AG20443 (cell line): ENCODE measurements at regions not wholly inside any gene's neighbourhood (a gene's known extent, or its start where the extent isn't known, plus 50 kb on each side); places are given as distances from the start of the nearest gene placed in this dataset.

Source experiments
- DNase-seq: peaks from one replicate; pipeline ENCODE4 v3.0.0; 2012; ENCODE audit warnings: low spot score, mixed read lengths

- no peak for DNase-seq
These were observed 504.9 kb upstream of the SEMA6D start for GRCh38 chr15:47212222-47213010.

GRCh38 chr15:47213883-47214282, 503.4 kb upstream of the SEMA6D start:
- no peak for DNase-seq

DNA sequence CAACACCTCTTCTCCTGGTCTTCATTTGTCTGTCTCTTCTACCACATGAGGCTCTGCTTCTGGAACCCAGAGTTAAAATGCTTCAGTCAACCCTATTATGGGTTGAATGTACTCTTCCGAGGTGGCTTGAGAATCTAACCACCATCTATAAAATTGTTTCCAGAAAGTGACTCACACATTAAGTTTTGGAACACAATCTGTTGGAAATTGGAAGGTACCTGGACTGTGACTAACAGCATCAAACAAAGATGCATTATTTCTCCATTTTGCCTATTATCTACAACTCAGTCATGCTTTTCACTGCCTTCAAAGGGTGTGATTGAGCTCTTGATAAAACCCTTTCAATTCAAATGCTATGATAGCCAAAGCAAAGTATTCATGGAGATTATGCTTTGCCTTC, 499.0 kb upstream of the SEMA6D start:
- DNase-seq: no peak

DNA sequence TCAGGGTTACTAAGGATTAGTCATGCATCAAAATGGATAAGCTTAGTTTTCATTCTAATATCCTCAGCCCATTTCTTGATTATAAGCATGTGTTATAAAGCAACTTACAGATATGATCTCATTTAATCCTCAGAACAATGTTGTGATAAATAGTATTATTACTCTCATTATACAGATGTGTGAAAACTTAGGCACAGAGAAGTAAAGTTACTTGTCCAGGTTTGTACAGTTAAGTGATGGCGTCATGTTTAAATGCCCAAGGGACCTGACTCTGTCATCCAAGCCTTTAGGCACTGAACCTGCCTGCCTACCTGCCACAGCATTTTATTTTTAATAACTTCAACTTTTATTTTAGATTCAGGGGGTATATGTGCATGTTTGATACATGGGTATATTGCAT, 472.9 kb upstream of the SEMA6D start:
- no peak for DNase-seq

DNA sequence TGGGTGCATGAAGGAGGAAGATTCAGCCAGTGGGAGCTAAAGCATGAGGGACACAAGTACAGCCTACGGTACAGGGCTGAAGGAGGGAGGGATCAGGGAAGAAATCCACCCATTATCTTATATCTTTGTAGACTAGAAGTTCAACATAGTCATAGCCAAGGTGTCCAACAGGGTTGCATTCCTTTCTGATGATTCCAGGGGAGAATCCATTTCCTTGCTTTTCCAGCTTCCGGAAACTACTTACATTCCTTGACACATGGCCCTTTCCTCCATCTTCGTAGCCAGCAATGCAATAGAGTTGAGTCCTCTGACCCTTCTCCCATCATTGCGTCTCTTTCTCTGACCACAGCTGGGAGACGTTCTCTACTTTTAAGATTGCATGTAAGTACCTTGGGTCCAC, 471.0 kb upstream of the SEMA6D start:
- no peak for DNase-seq

GRCh38 chr15:47258521-47258920, 458.8 kb upstream of the SEMA6D start:
- DNase-seq: no peak

DNA sequence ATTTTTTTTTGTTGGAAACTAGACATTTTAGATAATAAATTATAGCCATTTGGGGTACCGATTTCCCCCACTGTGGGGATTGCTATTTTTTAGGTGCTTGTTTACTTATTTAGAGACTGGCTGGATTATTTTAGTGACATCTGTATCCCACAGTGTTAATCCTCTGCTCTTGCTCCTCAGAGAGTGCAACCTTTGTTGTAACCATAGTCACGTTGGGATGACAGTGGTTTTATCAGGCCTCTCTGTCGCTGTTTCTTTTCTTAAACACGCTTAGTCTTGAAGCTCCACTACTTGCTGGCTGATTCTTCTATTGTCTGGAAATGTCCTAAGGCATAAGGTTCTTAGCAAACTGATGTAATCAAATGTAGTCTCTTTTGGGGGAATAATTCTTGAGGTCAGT, 451.6 kb upstream of the SEMA6D start:
- no peak for DNase-seq

- no peak for DNase-seq
These were observed 450.7 kb upstream of the SEMA6D start for GRCh38 chr15:47266566-47266965.

DNA sequence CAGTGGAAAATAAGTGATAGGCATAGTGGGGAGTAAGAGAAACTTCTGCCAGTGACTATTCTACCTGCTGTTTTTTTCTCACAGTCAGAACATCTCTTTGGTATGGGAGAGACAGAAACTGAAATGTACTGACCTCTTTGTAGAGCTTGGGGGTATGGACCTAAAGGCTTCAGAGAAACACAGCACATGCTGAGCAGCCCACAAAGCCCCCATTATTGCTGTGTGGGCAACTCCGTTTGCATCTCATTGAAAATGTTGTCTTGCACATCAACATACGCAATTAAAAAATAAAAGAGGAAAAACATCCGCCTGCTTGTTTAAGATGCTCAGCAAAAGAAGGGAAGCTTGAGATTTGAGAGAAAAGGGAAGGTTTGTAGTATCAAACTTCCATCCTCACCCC, 443.4 kb upstream of the SEMA6D start:
- DNase-seq: no peak

DNA sequence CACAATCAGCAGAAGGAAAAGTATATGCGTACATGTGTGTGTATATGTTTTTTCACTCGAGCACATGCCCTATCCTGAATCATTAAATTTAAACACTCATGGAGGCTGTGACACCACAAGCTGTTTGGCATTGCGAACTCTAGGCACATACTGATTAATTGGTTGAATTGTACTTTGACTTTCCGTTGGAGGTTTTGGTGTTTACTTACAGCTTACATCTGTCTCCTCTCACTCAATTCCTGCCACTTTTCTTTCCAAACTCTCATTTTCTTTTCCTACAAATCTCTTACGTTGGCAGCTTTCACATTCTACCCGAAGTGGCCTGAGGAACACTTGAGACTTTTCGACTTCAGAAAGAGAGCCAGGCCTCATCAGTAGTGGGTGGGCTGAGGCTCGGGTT, 434.1 kb upstream of the SEMA6D start:
- DNase-seq: no peak

GRCh38 chr15:47288794-47289193, 428.5 kb upstream of the SEMA6D start:
- no peak for DNase-seq

DNA sequence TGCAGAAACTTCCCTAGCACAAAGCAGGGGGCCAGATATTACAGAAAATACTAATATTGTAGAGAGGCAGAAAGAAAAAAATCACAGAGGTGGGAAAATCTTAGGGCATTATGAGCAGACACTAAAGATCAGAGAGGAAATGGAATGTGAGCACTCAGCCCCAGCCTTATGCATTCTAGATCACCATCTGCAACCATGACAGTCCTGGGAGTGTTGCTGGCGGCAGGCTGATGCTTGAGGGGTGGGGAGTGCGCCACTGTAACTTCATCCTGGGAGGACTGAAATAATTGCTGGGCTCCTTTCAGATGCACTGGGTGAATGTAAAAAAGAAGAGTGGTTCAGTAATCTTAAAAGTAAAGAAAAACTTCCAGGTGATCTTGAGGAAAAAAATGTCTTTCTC, 427.6 kb upstream of the SEMA6D start:
- DNase-seq: no peak

DNA sequence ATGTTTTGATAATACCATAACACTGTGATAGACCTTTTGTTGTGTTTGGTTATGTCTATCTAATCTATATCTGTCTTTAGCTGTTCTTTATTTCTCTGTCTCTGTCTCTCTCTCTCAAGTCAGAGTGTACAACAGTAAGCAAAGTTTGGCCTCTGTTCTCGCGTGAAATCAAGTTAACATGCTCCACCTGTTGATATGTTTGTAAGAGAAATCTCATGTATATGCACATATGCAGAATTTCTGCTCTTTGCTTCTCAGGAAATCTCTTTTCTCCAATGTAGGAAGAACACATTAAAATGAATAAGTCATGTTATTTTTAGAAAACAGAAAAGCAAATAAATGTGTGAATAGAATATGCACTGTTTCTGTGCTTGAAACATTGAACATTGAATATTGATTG, 425.5 kb upstream of the SEMA6D start:
- no peak for DNase-seq

GRCh38 chr15:47292638-47293190, 424.6 kb upstream of the SEMA6D start:
- DNase-seq: no peak

GRCh38 chr15:47293466-47294162, 423.7 kb upstream of the SEMA6D start:
- peak; percentile 51 for DNase-seq

DNA sequence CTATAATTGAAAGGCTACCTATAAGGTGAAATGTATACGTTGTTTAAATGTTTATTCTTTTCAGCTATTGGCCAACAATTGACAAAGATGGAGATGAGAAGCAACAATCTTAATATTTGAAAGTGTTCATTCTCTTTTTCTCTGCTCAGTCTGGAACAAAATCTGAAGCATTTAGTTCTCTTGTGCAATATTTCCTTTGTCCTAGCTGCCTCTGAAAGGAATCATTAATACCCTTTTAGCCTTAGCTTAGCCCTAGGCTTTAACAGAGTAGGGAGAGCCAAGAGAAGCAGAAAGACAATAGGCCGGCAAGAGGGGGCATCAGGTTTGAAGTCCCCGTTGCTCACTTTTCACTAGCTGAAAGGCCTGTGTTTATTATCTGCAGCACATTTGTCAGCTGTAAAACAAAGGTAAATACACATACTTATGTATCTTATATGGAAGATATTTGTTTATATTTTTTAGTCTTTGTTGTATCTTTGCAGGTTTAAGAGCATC, 422.5 kb upstream of the SEMA6D start:
- DNase-seq: no peak

DNA sequence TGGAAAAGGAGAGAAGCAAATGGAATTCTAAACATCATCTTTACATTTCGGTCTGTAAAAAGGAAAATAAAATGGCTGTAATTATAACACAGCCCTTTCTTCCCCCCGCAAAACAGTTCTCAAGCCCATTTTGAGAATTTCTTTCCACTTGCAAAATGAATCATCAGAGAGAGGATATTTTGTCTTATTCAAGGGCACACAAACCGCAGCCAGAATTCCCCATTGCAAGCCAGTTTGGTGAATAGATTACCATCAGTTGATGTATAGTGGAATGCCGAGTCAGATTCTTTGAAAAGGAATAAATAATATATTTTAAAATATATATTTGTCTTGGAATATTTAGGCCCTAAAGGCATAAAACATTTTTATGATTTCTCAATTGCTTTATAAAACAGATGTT, 420.4 kb upstream of the SEMA6D start:
- no peak for DNase-seq

DNA sequence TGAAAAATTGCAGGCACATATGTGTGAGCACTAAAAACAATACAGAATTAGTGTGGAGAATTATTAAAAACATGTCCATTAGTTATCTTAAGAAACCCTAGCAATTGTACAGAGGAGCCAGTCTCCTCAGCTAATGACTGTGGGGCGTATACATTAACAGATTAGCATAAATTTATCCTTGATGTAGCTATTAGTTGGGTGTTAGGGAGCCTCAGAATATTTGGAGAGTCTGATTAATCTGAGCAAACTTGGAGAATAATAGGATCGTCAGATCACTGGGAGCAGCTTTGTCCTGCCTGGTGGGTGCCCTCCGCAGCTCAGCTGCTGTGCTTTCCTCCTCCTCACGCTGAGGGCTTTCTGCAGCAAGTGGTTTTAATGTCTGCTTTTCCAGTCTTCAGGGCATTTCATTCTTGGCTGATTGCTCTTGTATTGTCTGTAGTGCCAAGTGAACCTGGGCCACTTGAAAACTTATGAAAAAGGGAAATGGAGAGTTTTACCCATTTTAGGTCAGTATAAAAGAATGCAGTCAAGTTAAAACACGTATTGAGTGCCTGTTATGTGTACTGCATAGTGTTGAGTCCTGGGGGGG, 417.4 kb upstream of the SEMA6D start:
- no peak for DNase-seq

DNA sequence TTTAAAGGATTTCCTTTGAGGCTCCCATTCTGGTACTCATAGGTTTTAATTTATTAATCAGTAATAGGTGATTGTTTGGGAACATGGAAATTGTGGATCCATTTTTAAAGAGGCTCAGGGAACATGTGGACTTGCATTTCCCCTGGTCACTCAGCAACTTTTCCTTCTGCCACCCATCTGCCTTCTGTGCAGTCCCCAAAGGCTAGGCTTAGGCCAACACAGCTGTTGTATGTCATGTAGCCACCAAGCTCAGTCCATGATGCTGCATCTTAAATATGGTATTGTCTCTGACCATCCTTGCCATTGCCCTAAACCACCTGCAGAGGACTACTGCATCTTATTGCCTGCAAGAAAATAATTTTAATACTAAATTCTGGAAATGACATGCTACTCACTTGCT, 416.7 kb upstream of the SEMA6D start:
- DNase-seq: no peak

- DNase-seq: no peak
These were observed 415.8 kb upstream of the SEMA6D start for GRCh38 chr15:47301481-47301880.

GRCh38 chr15:47304656-47305055, 412.6 kb upstream of the SEMA6D start:
- DNase-seq: no peak

GRCh38 chr15:47312161-47312560, 405.1 kb upstream of the SEMA6D start:
- DNase-seq: no peak
